A673 (cell line): ENCODE measurements at regions not wholly inside any gene's neighbourhood (a gene's known extent, or its start where the extent isn't known, plus 50 kb on each side); places are given as distances from the start of the nearest gene placed in this dataset.
"Not testable (repeated sequence)": the region's sequence is repeated elsewhere in the genome, so short reads cannot be mapped to it uniquely, and the experiment has no call there.

Experiments used
- EZH2 ChIP-seq: fragments of 200-600 bp; sonication (generic); IDR thresholded peaks from 2 replicates; pipeline ENCODE4 v1.6.1; 2017; ENCODE audit warnings: borderline replicate concordance, low read depth, mild to moderate bottlenecking, mixed read lengths, antibody characterized with exemption, low read length; ENCODE audit not compliant: poor library complexity, severe bottlenecking
- TF ChIP-seq, protein P1 (sequence below): fragments of 300-800, 200-600 bp; sonication (generic); conservative IDR thresholded peaks from 2 replicates; pipeline ENCODE4 v1.5.1; 2017; ENCODE audit warnings: low read depth, mild to moderate bottlenecking, antibody characterized with exemption, low read length, moderate library complexity, mixed read lengths

DNA sequence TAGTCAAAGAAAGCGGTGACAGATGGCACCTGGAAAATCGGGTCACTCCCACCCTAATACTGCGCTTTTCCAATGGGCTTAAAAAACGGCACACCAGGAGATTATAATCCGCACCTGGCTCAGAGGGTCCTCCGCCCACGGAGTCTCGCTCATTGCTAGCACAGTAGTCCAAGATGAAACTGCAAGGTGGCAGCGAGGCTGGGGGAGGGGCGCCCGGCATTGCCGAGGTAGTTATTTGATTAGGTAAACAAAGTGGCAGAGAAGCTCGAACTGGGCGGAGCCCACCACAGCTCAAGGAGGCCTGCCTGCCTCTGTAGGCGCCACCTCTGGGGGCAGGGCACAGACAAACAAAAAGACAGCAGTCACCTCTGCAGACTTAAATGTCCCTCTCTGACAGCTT, 521.1 kb downstream of the ETNK1 start:
- TF ChIP-seq, protein P1, sequence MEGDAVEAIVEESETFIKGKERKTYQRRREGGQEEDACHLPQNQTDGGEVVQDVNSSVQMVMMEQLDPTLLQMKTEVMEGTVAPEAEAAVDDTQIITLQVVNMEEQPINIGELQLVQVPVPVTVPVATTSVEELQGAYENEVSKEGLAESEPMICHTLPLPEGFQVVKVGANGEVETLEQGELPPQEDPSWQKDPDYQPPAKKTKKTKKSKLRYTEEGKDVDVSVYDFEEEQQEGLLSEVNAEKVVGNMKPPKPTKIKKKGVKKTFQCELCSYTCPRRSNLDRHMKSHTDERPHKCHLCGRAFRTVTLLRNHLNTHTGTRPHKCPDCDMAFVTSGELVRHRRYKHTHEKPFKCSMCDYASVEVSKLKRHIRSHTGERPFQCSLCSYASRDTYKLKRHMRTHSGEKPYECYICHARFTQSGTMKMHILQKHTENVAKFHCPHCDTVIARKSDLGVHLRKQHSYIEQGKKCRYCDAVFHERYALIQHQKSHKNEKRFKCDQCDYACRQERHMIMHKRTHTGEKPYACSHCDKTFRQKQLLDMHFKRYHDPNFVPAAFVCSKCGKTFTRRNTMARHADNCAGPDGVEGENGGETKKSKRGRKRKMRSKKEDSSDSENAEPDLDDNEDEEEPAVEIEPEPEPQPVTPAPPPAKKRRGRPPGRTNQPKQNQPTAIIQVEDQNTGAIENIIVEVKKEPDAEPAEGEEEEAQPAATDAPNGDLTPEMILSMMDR: not testable (repeated sequence)
- not testable (repeated sequence) for TF ChIP-seq EZH2
